Body of pancreas (tissue), 4 donors: ENCODE measurements at regions not wholly inside any gene's neighbourhood (a gene's known extent, or its start where the extent isn't known, plus 50 kb on each side); places are given as distances from the start of the nearest gene placed in this dataset.

Experiments
- ATAC-seq: fragments of 150-250 bp; one replicate; pipeline ENCODE4 v1.9.1; 2016
- DNase-seq, 4 donors: peaks; one replicate each; pipeline ENCODE4 v3.0.0-alpha.2; 2019
- H3K27ac ChIP-seq, 4 donors: fragments of 200-600 bp; sonication (generic); 1 replicate in 3 of 4; 2 replicates in 1 of 4; pipeline versions ENCODE4 v1.5.1 to v1.6.1; 2016 to 2019; ENCODE audit warnings: mild to moderate bottlenecking in 1 of 4, mixed read lengths in 1 of 4, moderate library complexity in 1 of 4
- H3K27me3 ChIP-seq, 2 donors: fragments of 200-600 bp; sonication (generic); one replicate each; pipeline ENCODE4 v1.6.0; 2016; ENCODE audit warnings: mild to moderate bottlenecking in 1 of 2
- H3K36me3 ChIP-seq, 2 donors: fragments of 200-600 bp; sonication (generic); replicated peaks in 1 of 2; 2 replicates each; pipeline ENCODE4 v1.5.1; 2016; ENCODE audit warnings: low read depth in 2 of 2; ENCODE audit not compliant: insufficient read depth in 1 of 2
- H3K4me1 ChIP-seq: fragments of 200-600 bp; sonication (generic); one replicate; pipeline ENCODE4 v1.6.0; 2016
- H3K4me3 ChIP-seq, 2 donors: fragments of 200-600 bp; sonication (generic); 1 replicate in 1 of 2; 2 replicates in 1 of 2; pipeline ENCODE4 v1.5.1; 2016 to 2019
- H3K9me3 ChIP-seq, 3 donors: fragments of 200-600 bp; sonication (generic); 1 replicate in 2 of 3; 2 replicates in 1 of 3; pipeline ENCODE4 v1.5.1; 2016
- CTCF ChIP-seq, 7 experiments: fragments of 450-650 bp in 4 of 7; fragments of 200-600 bp in 3 of 7; sonication (generic) in 3 of 7; IDR thresholded peaks; one replicate each; pipeline ENCODE4 v1.5.1; 2016 to 2019; ENCODE audit warnings: antibody characterized with exemption in 7 of 7
- POLR2A ChIP-seq, 3 donors: fragments of 450-650 bp; IDR thresholded peaks; one replicate each; pipeline ENCODE4 v1.6.1; 2016; ENCODE audit warnings: antibody characterized with exemption in 3 of 3, mild to moderate bottlenecking in 2 of 3
- WGBS, 2 donors: methylation state at CpG; one replicate each; pipeline ENCODE4 v1.1.5; 2017; 5-methylcytosine and 5-hydroxymethylcytosine counted together
- intact Hi-C: fragments of 100-400 bp; cut with DNase I; formaldehyde crosslinking; loops from one replicate; pipeline ENCODE4 v1.15.1; 2023

- ATAC-seq, result no peak
- WGBS, 2 donors, result 49 to 57% methylated on average over 2 of the region's 2 CpGs
- no peak for DNase-seq
- Histone ChIP-seq H3K27ac (no peak overlapping the region), H3K9me3 (no peaks in the 10 kb centered on the region), H3K27me3 (no peaks in the 10 kb centered on the region), H3K4me3 (no peak overlapping the region), H3K36me3 (no peaks in the 10 kb centered on the region), H3K4me1 (no peaks in the 10 kb centered on the region)
- TF ChIP-seq CTCF (IDR thresholded peaks at IDR 0.05) (no peak), POLR2A (IDR thresholded peaks at IDR 0.05) (no peak)
- intact Hi-C loops, result no loop called here
Observed at GRCh38 chr9:115295734-115296133, 177.8 kb upstream of the TNC start.

- H3K27me3 ChIP-seq, result no peaks in the 10 kb centered on the region
- WGBS, 2 donors, result 29 to 34% methylated on average over 1 of the region's 1 CpG
- TF ChIP-seq CTCF (IDR thresholded peaks at IDR 0.05), result no peak
- no peak for TF ChIP-seq POLR2A (IDR thresholded peaks at IDR 0.05)
- intact Hi-C loops, result no loop called here
- H3K27ac ChIP-seq, result no peak overlapping the region
- ATAC-seq (no peak), DNase-seq (no peak)
- H3K4me1 ChIP-seq, result no peaks in the 10 kb centered on the region
- H3K4me3 ChIP-seq, result no peak overlapping the region
- H3K9me3 ChIP-seq, result no peaks in the 10 kb centered on the region
- H3K36me3 ChIP-seq, result no peaks in the 10 kb centered on the region
Observed at GRCh38 chr9:115296831-115297565, 179.0 kb upstream of the TNC start.

- DNase-seq, result no peak
- Histone ChIP-seq H3K36me3 (no peaks in the 10 kb centered on the region), H3K27me3 (no peaks in the 10 kb centered on the region), H3K4me3 (no peak overlapping the region), H3K27ac (no peak overlapping the region), H3K4me1 (no peaks in the 10 kb centered on the region), H3K9me3 (no peaks in the 10 kb centered on the region)
- intact Hi-C loops, result no loop called here
- 32 to 45% methylated on average over 1 of the region's 1 CpG for WGBS, 2 donors
- ATAC-seq, result no peak
- TF ChIP-seq CTCF (IDR thresholded peaks at IDR 0.05) (no peak), POLR2A (IDR thresholded peaks at IDR 0.05) (no peak)
Observed at GRCh38 chr9:115300116-115300515, 182.2 kb upstream of the TNC start.

GRCh38 chr9:115300874-115301273, 182.9 kb upstream of the TNC start:
- Histone ChIP-seq H3K27me3 (no peaks in the 10 kb centered on the region), H3K27ac (no peak overlapping the region), H3K4me1 (no peaks in the 10 kb centered on the region), H3K9me3 (no peaks in the 10 kb centered on the region), H3K36me3 (no peaks in the 10 kb centered on the region), H3K4me3 (no peak overlapping the region)
- ATAC-seq, result no peak
- intact Hi-C loops, result no loop called here
- WGBS, 2 donors, result 55 to 90% methylated on average over 2 of the region's 2 CpGs
- no peak for DNase-seq
- TF ChIP-seq CTCF (IDR thresholded peaks at IDR 0.05) (no peak), POLR2A (IDR thresholded peaks at IDR 0.05) (no peak)

- no peaks in the 10 kb centered on the region for H3K4me1 ChIP-seq
- DNase-seq (no peak), ATAC-seq (no peak)
- no peaks in the 10 kb centered on the region for H3K36me3 ChIP-seq
- no peak for TF ChIP-seq CTCF (IDR thresholded peaks at IDR 0.05)
- no peak for TF ChIP-seq POLR2A (IDR thresholded peaks at IDR 0.05)
- no peak overlapping the region for H3K4me3 ChIP-seq
- intact Hi-C loops, result no loop called here
- no peaks in the 10 kb centered on the region for H3K27me3 ChIP-seq
- no peak overlapping the region for H3K27ac ChIP-seq
- WGBS, 2 donors, result 62 to 72% methylated on average over 5 of the region's 5 CpGs
- no peaks in the 10 kb centered on the region for H3K9me3 ChIP-seq
Observed at GRCh38 chr9:115301581-115301980, 183.6 kb upstream of the TNC start.
